Hepatocyte (in vitro differentiated cells): ENCODE measurements at regions not wholly inside any gene's neighbourhood (a gene's known extent, or its start where the extent isn't known, plus 50 kb on each side); places are given as distances from the start of the nearest gene placed in this dataset.

ENCODE experiments used
- DNase-seq: peaks from one replicate; pipeline ENCODE4 v3.0.0-alpha.2; 2016; ENCODE audit warnings: low spot score
- H2AFZ ChIP-seq: fragments of 200-600 bp; sonication (generic); 2 replicates; pipeline ENCODE4 v1.6.0; 2016; ENCODE audit warnings: antibody characterized with exemption, mild to moderate bottlenecking
- H3K27ac ChIP-seq: fragments of 200-600 bp; sonication (generic); 2 replicates; pipeline ENCODE4 v1.5.1; 2016; ENCODE audit warnings: mild to moderate bottlenecking
- H3K27me3 ChIP-seq: fragments of 200-600 bp; sonication (generic); 2 replicates; pipeline ENCODE4 v1.6.1; 2016
- H3K36me3 ChIP-seq: fragments of 200-600 bp; sonication (generic); replicated peaks from 2 replicates; pipeline ENCODE4 v1.5.1; 2016; ENCODE audit warnings: low read depth; ENCODE audit not compliant: insufficient read depth
- H3K4me1 ChIP-seq: fragments of 200-600 bp; sonication (generic); 2 replicates; pipeline ENCODE4 v1.5.1; 2016; ENCODE audit warnings: mild to moderate bottlenecking, moderate library complexity; ENCODE audit not compliant: insufficient read depth
- H3K4me2 ChIP-seq: fragments of 200-600 bp; sonication (generic); 2 replicates; pipeline ENCODE4 v1.6.0; 2016
- H3K4me3 ChIP-seq: fragments of 200-600 bp; sonication (generic); 2 replicates; pipeline ENCODE4 v1.5.1; 2016; ENCODE audit warnings: mild to moderate bottlenecking
- H3K79me2 ChIP-seq: fragments of 200-600 bp; sonication (generic); 2 replicates; pipeline ENCODE4 v1.6.0; 2017; ENCODE audit warnings: mild to moderate bottlenecking
- H3K9me2 ChIP-seq: fragments of 200-600 bp; sonication (generic); replicated peaks from 2 replicates; pipeline ENCODE4 v1.6.0; 2017; ENCODE audit warnings: mild to moderate bottlenecking; ENCODE audit not compliant: insufficient read depth
- H3K9me3 ChIP-seq: fragments of 200-600 bp; sonication (generic); 2 replicates; pipeline ENCODE4 v1.5.1; 2016; ENCODE audit warnings: low read depth, mild to moderate bottlenecking
- H4K20me1 ChIP-seq: fragments of 200-600 bp; sonication (generic); 2 replicates; pipeline ENCODE4 v1.6.0; 2016; ENCODE audit warnings: mild to moderate bottlenecking; ENCODE audit not compliant: insufficient read depth, poor library complexity, severe bottlenecking
- CTCF ChIP-seq: fragments of 200-600 bp; sonication (generic); IDR thresholded peaks from 2 replicates; pipeline ENCODE4 v1.5.1; 2016; ENCODE audit warnings: antibody characterized with exemption, mild to moderate bottlenecking; ENCODE audit not compliant: poor library complexity
- EZH2 ChIP-seq: fragments of 200-600 bp; sonication (generic); IDR thresholded peaks from 2 replicates; pipeline ENCODE4 v1.6.1; 2016; ENCODE audit warnings: antibody characterized with exemption, mild to moderate bottlenecking, borderline replicate concordance
- EZH2phosphoT487 ChIP-seq: fragments of 200-600 bp; sonication (generic); IDR thresholded peaks from one replicate; pipeline ENCODE4 v1.6.1; 2018; ENCODE audit warnings: antibody characterized with exemption, mild to moderate bottlenecking, low read depth, moderate library complexity; ENCODE audit not compliant: unreplicated experiment, severe bottlenecking
- WGBS: methylation state at CpG from one replicate; pipeline ENCODE4 v1.1.6; 2016; ENCODE audit warnings: low lambda C conversion rate; ENCODE audit errors: missing lambda C conversion rate; 5-methylcytosine and 5-hydroxymethylcytosine counted together

DNA sequence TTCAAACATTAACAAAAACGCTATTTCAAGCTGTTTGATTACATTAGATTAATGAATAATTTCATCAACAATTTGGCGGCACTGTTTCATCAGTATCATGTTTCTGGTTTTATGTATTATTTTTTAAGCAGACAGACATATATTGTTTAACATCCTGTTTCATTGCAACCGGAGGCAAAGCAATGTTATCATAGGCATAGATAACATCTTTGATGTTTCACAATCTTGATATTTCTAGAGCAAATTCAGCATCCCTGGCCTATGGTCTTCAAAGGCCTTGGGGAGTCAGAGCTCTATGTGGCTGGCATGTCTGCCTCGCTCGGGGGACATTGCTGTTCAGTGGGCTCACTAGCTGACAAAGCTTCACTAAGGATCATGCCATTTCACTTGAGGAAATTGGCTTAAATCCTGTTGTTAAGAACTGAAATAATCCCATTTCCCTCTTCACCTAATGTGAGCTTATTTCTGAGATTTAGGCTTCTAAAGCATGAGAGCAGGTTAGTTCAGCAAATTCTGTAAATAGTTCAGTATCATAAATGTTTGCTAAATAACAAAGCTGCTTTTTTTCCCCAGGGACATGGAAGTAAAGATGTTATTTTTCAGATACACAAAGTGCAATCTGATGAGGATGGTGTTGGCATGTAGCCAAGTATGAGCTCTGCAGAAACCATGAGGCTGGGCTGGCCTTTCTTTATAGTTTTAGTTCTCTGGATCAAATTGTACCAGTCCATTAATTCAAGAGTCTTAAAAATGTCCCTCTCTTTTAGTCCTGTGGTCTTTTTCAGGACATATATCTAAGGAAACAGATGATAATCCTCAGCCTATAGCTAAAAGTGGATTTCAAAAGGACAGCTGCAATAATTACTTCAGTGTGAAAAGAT lies 941.4 kb downstream of the PLOD2 start:
- DNase-seq: no peak
- Histone ChIP-seq H3K36me3 (no peaks in the 10 kb centered on the region), H4K20me1 (peaks cover 2% of the 10 kb centered on the region), H3K27me3 (no peaks in the 10 kb centered on the region), H3K27ac (no peak overlapping the region), H3K4me3 (no peak overlapping the region), H3K79me2 (no peaks in the 10 kb centered on the region), H3K4me2 (no peak overlapping the region), H3K4me1 (no peaks in the 10 kb centered on the region), H3K9me2 (no peaks in the 10 kb centered on the region), H3K9me3 (no peaks in the 10 kb centered on the region), H2AFZ (no peak overlapping the region)
- 66% methylated on average over 5 of the region's 5 CpGs for WGBS
- no peak for TF ChIP-seq EZH2
- no peak for TF ChIP-seq EZH2phosphoT487
- no peak for TF ChIP-seq CTCF

DNA sequence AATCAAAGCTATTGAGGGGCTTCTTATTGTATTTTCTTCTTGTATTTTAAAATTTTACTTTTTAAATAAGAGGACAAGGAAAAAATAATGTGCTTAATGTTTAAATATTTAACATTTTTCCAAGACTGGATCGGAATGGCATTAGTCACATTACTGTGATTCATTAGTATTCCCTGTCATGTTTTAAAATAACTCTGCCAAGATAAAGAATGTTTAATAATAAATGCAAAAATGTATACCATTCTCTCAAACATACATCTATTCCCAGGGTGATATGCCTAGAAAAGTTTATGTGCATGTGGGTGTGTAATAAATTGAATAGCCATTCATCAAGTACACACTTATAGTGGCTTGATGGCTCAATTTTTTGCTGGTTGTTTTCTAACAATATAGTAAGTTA lies 936.1 kb downstream of the PLOD2 start:
- Histone ChIP-seq H3K27ac (no peak overlapping the region), H3K4me3 (no peak overlapping the region), H3K36me3 (no peaks in the 10 kb centered on the region), H3K9me3 (no peaks in the 10 kb centered on the region), H3K4me2 (no peak overlapping the region), H2AFZ (no peak overlapping the region), H4K20me1 (peaks cover 2% of the 10 kb centered on the region), H3K79me2 (no peaks in the 10 kb centered on the region), H3K9me2 (no peaks in the 10 kb centered on the region), H3K4me1 (no peaks in the 10 kb centered on the region), H3K27me3 (no peaks in the 10 kb centered on the region)
- 97% methylated on average over 1 of the region's 1 CpG for WGBS
- TF ChIP-seq CTCF (no peak), EZH2 (no peak), EZH2phosphoT487 (no peak)
- no peak for DNase-seq

DNA sequence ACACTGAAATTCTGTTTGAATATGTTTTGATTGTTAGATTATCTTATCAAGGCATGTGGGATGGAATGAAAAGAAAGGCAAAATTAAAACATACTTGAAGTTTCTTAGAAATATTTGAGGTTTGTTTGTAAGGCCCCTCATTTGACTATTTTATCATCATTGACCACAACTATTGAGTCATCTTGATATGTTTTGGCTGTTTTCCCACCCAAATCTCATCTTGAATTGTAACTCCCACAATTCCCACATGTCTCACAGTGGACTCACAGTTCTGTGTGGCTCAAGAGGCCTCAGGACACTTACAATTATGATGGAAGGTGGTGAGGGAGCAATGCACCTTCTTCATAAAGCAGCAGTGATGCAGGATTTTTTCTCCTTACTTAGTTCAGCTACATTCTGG lies 917.1 kb downstream of the PLOD2 start:
- Histone ChIP-seq H3K36me3 (no peaks in the 10 kb centered on the region), H2AFZ (no peak overlapping the region), H3K4me3 (no peak overlapping the region), H4K20me1 (no peaks in the 10 kb centered on the region), H3K4me2 (no peak overlapping the region), H3K9me3 (no peaks in the 10 kb centered on the region), H3K79me2 (no peaks in the 10 kb centered on the region), H3K4me1 (no peaks in the 10 kb centered on the region), H3K27me3 (no peaks in the 10 kb centered on the region), H3K27ac (no peak overlapping the region), H3K9me2 (no peaks in the 10 kb centered on the region)
- no peak for DNase-seq
- TF ChIP-seq CTCF (no peak), EZH2phosphoT487 (no peak), EZH2 (no peak)
